ENCODE measurements at regions not wholly inside any gene's neighbourhood (a gene's known extent, or its start where the extent isn't known, plus 50 kb on each side); places are given as distances from the start of the nearest gene placed in this dataset.
A peak's percentile ranks its signal among the peaks of the same experiment; 100 is the strongest.
"Not testable (repeated sequence)": the region's sequence is repeated elsewhere in the genome, so short reads cannot be mapped to it uniquely, and the experiment has no call there.

- no peak for DNase-seq
Measured at GRCh38 chr10:52993109-52993508, 220.5 kb upstream of the MBL2 start.

- no peak for DNase-seq
Measured at GRCh38 chr10:52992567-52992966, 220.0 kb upstream of the MBL2 start.

- DNase-seq = peak; percentile 58
Measured at GRCh38 chr10:52988923-52989322, 216.3 kb upstream of the MBL2 start.

- DNase-seq = peak; percentile 25
Measured at GRCh38 chr10:52986125-52986524, 213.5 kb upstream of the MBL2 start.

GRCh38 chr10:52984169-52984568 lies 211.6 kb upstream of the MBL2 start:
- DNase-seq = no peak

- no peak for DNase-seq
Measured at GRCh38 chr10:52979295-52979990, 206.9 kb upstream of the MBL2 start.

GRCh38 chr10:52977581-52977980 lies 205.0 kb upstream of the MBL2 start:
- no peak for DNase-seq

GRCh38 chr10:52967806-52968795 lies 195.5 kb upstream of the MBL2 start:
- DNase-seq = no peak

GRCh38 chr10:52966904-52967303 lies 194.3 kb upstream of the MBL2 start:
- no peak for DNase-seq

GRCh38 chr10:52965938-52966401 lies 193.4 kb upstream of the MBL2 start:
- DNase-seq = no peak

GRCh38 chr10:52965509-52965908 lies 192.9 kb upstream of the MBL2 start:
- DNase-seq = no peak

- no peak for DNase-seq
Measured at GRCh38 chr10:52961323-52961722, 188.7 kb upstream of the MBL2 start.

- DNase-seq = peak; percentile 27
Measured at GRCh38 chr10:52959810-52960209, 187.2 kb upstream of the MBL2 start.

- no peak for DNase-seq
Measured at GRCh38 chr10:52956861-52957260, 184.3 kb upstream of the MBL2 start.

- DNase-seq = no peak
Measured at GRCh38 chr10:52956461-52956860, 183.9 kb upstream of the MBL2 start.

- DNase-seq = no peak
Measured at GRCh38 chr10:52955337-52955736, 182.8 kb upstream of the MBL2 start.

GRCh38 chr10:52954407-52954806 lies 181.8 kb upstream of the MBL2 start:
- no peak for DNase-seq

GRCh38 chr10:52952391-52953055 lies 179.9 kb upstream of the MBL2 start:
- DNase-seq = no peak

- DNase-seq = peak; percentile 52
Measured at GRCh38 chr10:52951824-52952223, 179.2 kb upstream of the MBL2 start.

GRCh38 chr10:52950578-52950977 lies 178.0 kb upstream of the MBL2 start:
- DNase-seq = no peak

- no peak for DNase-seq
Measured at GRCh38 chr10:52949899-52950298, 177.3 kb upstream of the MBL2 start.

- DNase-seq = no peak
Measured at GRCh38 chr10:52946486-52946885, 173.9 kb upstream of the MBL2 start.

GRCh38 chr10:52945521-52945920 lies 172.9 kb upstream of the MBL2 start:
- DNase-seq = not testable (repeated sequence)

All from eye (tissue), 1 donor.